CD14-positive monocyte (primary cell): ENCODE measurements at regions not wholly inside any gene's neighbourhood (a gene's known extent, or its start where the extent isn't known, plus 50 kb on each side); places are given as distances from the start of the nearest gene placed in this dataset.

Experiments
- DNase-seq, 3 donors: peaks; one replicate each; pipeline ENCODE4 v3.0.0-alpha.2; 2011 to 2022
- H2AFZ ChIP-seq: 2 replicates; pipeline ENCODE4 v1.6.0; 2012; ENCODE audit warnings: mild to moderate bottlenecking, low read depth, low read length, inconsistent platforms; ENCODE audit not compliant: insufficient read depth, poor library complexity, severe bottlenecking
- H3K27ac ChIP-seq, 2 donors: 1 replicate in 1 of 2; 2 replicates in 1 of 2; pipeline ENCODE4 v1.5.1; 2012 to 2013; ENCODE audit warnings: low read length in 2 of 2, control low read depth in 1 of 2, inconsistent platforms in 1 of 2, low read depth in 1 of 2, mild to moderate bottlenecking in 1 of 2
- H3K27me3 ChIP-seq, 2 donors: one replicate each; pipeline versions ENCODE4 v1.6.0 to v1.6.1; 2011 to 2013; ENCODE audit warnings: low read length in 2 of 2; ENCODE audit not compliant: control insufficient read depth in 2 of 2, insufficient read depth in 2 of 2
- H3K36me3 ChIP-seq, 2 donors: replicated peaks in 1 of 2; 1 replicate in 1 of 2; 2 replicates in 1 of 2; pipeline versions ENCODE4 v1.5.1 to v1.6.1; 2012 to 2013; ENCODE audit warnings: low read length in 2 of 2, control low read depth in 1 of 2, inconsistent platforms in 1 of 2, mild to moderate bottlenecking in 1 of 2; ENCODE audit not compliant: insufficient read depth in 2 of 2, control insufficient read depth in 1 of 2
- H3K4me1 ChIP-seq, 2 donors: 1 replicate in 1 of 2; 2 replicates in 1 of 2; pipeline versions ENCODE4 v1.5.1 to v1.6.1; 2012 to 2013; ENCODE audit warnings: low read length in 2 of 2, control low read depth in 1 of 2, inconsistent platforms in 1 of 2, mild to moderate bottlenecking in 1 of 2, moderate library complexity in 1 of 2; ENCODE audit not compliant: insufficient read depth in 2 of 2, control insufficient read depth in 1 of 2
- H3K4me2 ChIP-seq: replicated peaks from 2 replicates; pipeline ENCODE3; 2012; ENCODE audit warnings: low read length, moderate library complexity, mild to moderate bottlenecking; ENCODE audit not compliant: poor library complexity, severe bottlenecking; ENCODE audit errors: extremely low read depth
- H3K4me3 ChIP-seq, 3 experiments: fragments of 200-600 bp in 1 of 3; sonication (generic) in 1 of 3; replicated peaks in 1 of 3; 1 replicate in 2 of 3; 2 replicates in 1 of 3; pipeline ENCODE4 v1.5.1; 2011 to 2013; ENCODE audit warnings: low read length in 3 of 3, mild to moderate bottlenecking in 3 of 3, control low read depth in 2 of 3, low read depth in 2 of 3, inconsistent platforms in 1 of 3, moderate library complexity in 1 of 3
- H3K79me2 ChIP-seq: 2 replicates; pipeline ENCODE4 v1.6.0; 2012; ENCODE audit warnings: mild to moderate bottlenecking, control low read depth, inconsistent platforms, low read length, moderate library complexity; ENCODE audit not compliant: insufficient read depth
- H3K9ac ChIP-seq: 2 replicates; pipeline ENCODE4 v1.6.0; 2017; ENCODE audit warnings: low read length, mild to moderate bottlenecking; ENCODE audit not compliant: insufficient read depth, poor library complexity, severe bottlenecking
- H3K9me3 ChIP-seq, 2 donors: replicated peaks in 1 of 2; 1 replicate in 1 of 2; 2 replicates in 1 of 2; pipeline versions ENCODE4 v1.5.1 to v1.6.1; 2012 to 2013; ENCODE audit warnings: low read length in 2 of 2, control low read depth in 1 of 2; ENCODE audit not compliant: control insufficient read depth in 1 of 2, insufficient read depth in 1 of 2
- H4K20me1 ChIP-seq: 2 replicates; pipeline ENCODE4 v1.6.0; 2012; ENCODE audit warnings: mild to moderate bottlenecking, low read length, control low read depth, moderate library complexity; ENCODE audit not compliant: insufficient read depth
- H3K27ac Mint-ChIP-seq, 7 donors: one replicate each; pipeline ENCODE4 v1.8.0; 2020; ENCODE audit warnings: mild to moderate bottlenecking in 7 of 7, mixed read lengths in 7 of 7, moderate library complexity in 6 of 7, inconsistent platforms in 2 of 7
- H3K27me3 Mint-ChIP-seq, 3 donors: one replicate each; pipeline ENCODE4 v1.8.0; 2021 to 2022; ENCODE audit warnings: low read depth in 3 of 3, mild to moderate bottlenecking in 3 of 3, mixed read lengths in 3 of 3, moderate library complexity in 3 of 3, inconsistent platforms in 1 of 3
- H3K36me3 Mint-ChIP-seq, 2 donors: one replicate each; pipeline ENCODE4 v1.8.0; 2020; ENCODE audit warnings: mixed read lengths in 2 of 2, inconsistent platforms in 1 of 2, mild to moderate bottlenecking in 1 of 2
- H3K4me1 Mint-ChIP-seq: one replicate; pipeline ENCODE4 v1.8.0; 2020; ENCODE audit warnings: mild to moderate bottlenecking, mixed read lengths
- H3K4me3 Mint-ChIP-seq, 2 donors: one replicate each; pipeline ENCODE4 v1.8.0; 2020; ENCODE audit warnings: mild to moderate bottlenecking in 2 of 2, mixed read lengths in 2 of 2, moderate library complexity in 1 of 2
- H3K9me3 Mint-ChIP-seq, 7 donors: one replicate each; pipeline ENCODE4 v1.8.0; 2020 to 2022; ENCODE audit warnings: mixed read lengths in 7 of 7, mild to moderate bottlenecking in 6 of 7, moderate library complexity in 6 of 7, inconsistent platforms in 2 of 7
- CTCF ChIP-seq: fragments of 200-600 bp; IDR thresholded peaks from one replicate; pipeline ENCODE4 v1.8.0; 2022; ENCODE audit warnings: antibody characterized with exemption, mild to moderate bottlenecking
- WGBS: methylation state at CpG from one replicate; pipeline ENCODE4 v1.1.5; 2013; ENCODE audit warnings: missing lambda C conversion rate; ENCODE audit not compliant: insufficient coverage; 5-methylcytosine and 5-hydroxymethylcytosine counted together
- intact Hi-C, 2 donors: fragments of 100-400 bp; cut with micrococcal nuclease; formaldehyde crosslinking; loops; one replicate each; pipeline versions ENCODE4 v1.15.0 to v1.15.1; 2023

GRCh38 chr14:26808407-26808806 lies 210.6 kb upstream of the NOVA1 start:
- no peaks in the 10 kb centered on the region for H3K79me2 ChIP-seq
- H4K20me1 ChIP-seq, result no peaks in the 10 kb centered on the region
- intact Hi-C loops, result no loop called here
- H3K4me1 Mint-ChIP-seq, result no peaks in the 10 kb centered on the region
- H3K4me3 ChIP-seq, result no peak overlapping the region
- H3K9me3 Mint-ChIP-seq, result peaks cover 0 to 4% (median 3%) of the 10 kb centered on the region in 7 donors
- no peak overlapping the region for H3K4me3 Mint-ChIP-seq
- H3K9me3 ChIP-seq, result peaks cover 0 to 3% of the 10 kb centered on the region in 2 donors
- no peak overlapping the region for H3K27ac ChIP-seq
- no peak overlapping the region for H3K9ac ChIP-seq
- H3K36me3 Mint-ChIP-seq, result no peaks in the 10 kb centered on the region
- H3K36me3 ChIP-seq, result no peaks in the 10 kb centered on the region
- no peaks in the 10 kb centered on the region for H3K27me3 Mint-ChIP-seq
- no peaks in the 10 kb centered on the region for H3K4me1 ChIP-seq
- no peaks in the 10 kb centered on the region for H3K27me3 ChIP-seq
- DNase-seq, result no peak
- no peak overlapping the region for H3K4me2 ChIP-seq
- TF ChIP-seq CTCF, result no peak
- H3K27ac Mint-ChIP-seq, result no peak overlapping the region
- no peak overlapping the region for H2AFZ ChIP-seq
- no CpG with 5 or more reads among the region's 1 CpG for WGBS

GRCh38 chr14:26810631-26811030 lies 212.8 kb upstream of the NOVA1 start:
- H4K20me1 ChIP-seq, result no peaks in the 10 kb centered on the region
- intact Hi-C loops, result no loop called here
- H3K27me3 Mint-ChIP-seq, result no peaks in the 10 kb centered on the region
- no peaks in the 10 kb centered on the region for H3K4me1 Mint-ChIP-seq
- H2AFZ ChIP-seq, result no peak overlapping the region
- H3K36me3 ChIP-seq, result no peaks in the 10 kb centered on the region
- H3K79me2 ChIP-seq, result no peaks in the 10 kb centered on the region
- H3K4me2 ChIP-seq, result no peak overlapping the region
- no peak overlapping the region for H3K4me3 ChIP-seq
- TF ChIP-seq CTCF, result no peak
- no peaks in the 10 kb centered on the region for H3K4me1 ChIP-seq
- DNase-seq, result no peak
- no peaks in the 10 kb centered on the region for H3K27me3 ChIP-seq
- H3K36me3 Mint-ChIP-seq, result no peaks in the 10 kb centered on the region
- H3K27ac ChIP-seq, result no peak overlapping the region
- no peak overlapping the region for H3K9ac ChIP-seq
- peaks cover 0 to 1% of the 10 kb centered on the region in 2 donors for H3K9me3 ChIP-seq
- H3K27ac Mint-ChIP-seq, result no peak overlapping the region
- H3K4me3 Mint-ChIP-seq, result no peak overlapping the region
- peaks cover 0 to 4% (median 0%) of the 10 kb centered on the region in 7 donors for H3K9me3 Mint-ChIP-seq
